ENCODE measurements at regions not wholly inside any gene's neighbourhood (a gene's known extent, or its start where the extent isn't known, plus 50 kb on each side); places are given as distances from the start of the nearest gene placed in this dataset.

- TF ChIP-seq TAF1 (IDR thresholded peaks at IDR 0.05; ENCODE audit: low read depth, low read length): no peak
- TF ChIP-seq SPI1 (IDR thresholded peaks at IDR 0.05; ENCODE audit: low read depth, low read length): no peak
- DNase-seq (ENCODE audit: insufficient read length, low spot score) (no peak), FAIRE-seq (no peak)
Measured at GRCh38 chr5:152205804-152206203, 199.3 kb downstream of the NMUR2 start.

DNA sequence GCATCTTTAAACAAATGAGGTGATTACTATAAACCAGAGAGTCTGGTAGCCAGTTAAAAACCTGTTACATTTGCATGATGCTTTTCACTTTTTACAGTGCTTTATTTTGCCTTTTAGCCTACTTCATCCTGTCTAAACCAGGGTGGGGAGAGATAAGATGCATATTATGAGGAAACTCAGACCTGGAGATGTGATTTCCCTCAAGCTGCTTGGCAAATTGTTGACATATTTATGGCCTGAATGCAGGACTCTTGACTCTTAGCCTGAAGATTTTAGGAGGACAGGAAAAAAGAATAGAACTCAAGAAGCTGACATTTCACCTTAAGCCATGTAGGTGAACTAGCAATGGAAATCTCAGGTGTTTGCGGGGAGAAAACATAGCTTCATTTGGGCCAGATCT is 202.8 kb downstream of the NMUR2 start:
- no peak for TF ChIP-seq TAF1 (IDR thresholded peaks at IDR 0.05; ENCODE audit: low read depth, low read length)
- no peak for TF ChIP-seq POU2F2 (IDR thresholded peaks at IDR 0.05; ENCODE audit: low read depth, low read length)
- TF ChIP-seq POLR2AphosphoS5 (IDR thresholded peaks at IDR 0.05; ENCODE audit: low read depth, low read length): no peak
- TF ChIP-seq PAX5 (IDR thresholded peaks at IDR 0.05; ENCODE audit: insufficient read depth, low read length, severe bottlenecking): no peak
- no peak for TF ChIP-seq POLR2A (IDR thresholded peaks at IDR 0.05; ENCODE audit: low read depth, low read length)
- no peak for TF ChIP-seq SPI1 (IDR thresholded peaks at IDR 0.05; ENCODE audit: low read depth, low read length)
- no peak for FAIRE-seq
- DNase-seq (ENCODE audit: insufficient read length, low spot score): no peak

DNA sequence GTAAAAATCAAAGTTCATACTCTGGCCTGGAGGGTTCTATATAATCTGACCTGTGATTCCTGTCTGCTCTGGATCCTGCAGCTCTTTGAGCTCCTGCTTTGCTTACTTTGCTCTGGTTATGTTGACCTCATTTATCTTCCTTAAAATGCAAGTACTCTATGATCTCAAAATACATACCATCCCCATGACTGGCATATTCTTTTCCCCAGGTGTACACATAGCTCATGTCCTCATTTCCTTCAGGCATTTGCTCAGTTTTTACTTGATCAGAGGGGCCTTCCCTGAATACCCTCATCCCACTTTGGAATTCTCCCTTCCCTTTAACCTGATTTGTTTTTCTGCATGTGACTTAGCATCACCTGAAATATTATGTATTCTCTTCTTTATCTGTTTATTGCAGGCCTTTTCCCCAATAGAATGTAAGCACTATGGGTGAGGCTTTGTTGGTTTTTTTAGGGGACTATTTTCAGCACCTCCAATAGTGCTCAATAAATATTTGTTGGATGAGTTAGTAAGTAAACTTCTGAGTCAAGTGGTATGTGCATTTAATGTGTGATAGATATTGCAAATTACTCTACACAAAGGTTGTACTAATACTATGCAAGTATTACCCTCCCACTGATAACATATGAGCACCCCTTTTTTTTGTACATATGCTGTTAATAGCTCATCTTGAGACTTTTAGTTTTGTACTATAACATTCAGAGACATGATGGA is 211.5 kb downstream of the NMUR2 start:
- FAIRE-seq (no peak), DNase-seq (ENCODE audit: insufficient read length, low spot score) (no peak)
- TF ChIP-seq TAF1 (IDR thresholded peaks at IDR 0.05; ENCODE audit: low read depth, low read length) (no peak), POU2F2 (IDR thresholded peaks at IDR 0.05; ENCODE audit: low read depth, low read length) (no peak), SPI1 (IDR thresholded peaks at IDR 0.05; ENCODE audit: low read depth, low read length) (no peak), PAX5 (IDR thresholded peaks at IDR 0.05; ENCODE audit: insufficient read depth, low read length, severe bottlenecking) (no peak), POLR2AphosphoS5 (IDR thresholded peaks at IDR 0.05; ENCODE audit: low read depth, low read length) (no peak), POLR2A (IDR thresholded peaks at IDR 0.05; ENCODE audit: low read depth, low read length) (no peak)

GRCh38 chr5:152188251-152188650 is 216.8 kb downstream of the NMUR2 start:
- FAIRE-seq (no peak), DNase-seq (ENCODE audit: insufficient read length, low spot score) (no peak)
- no peak for TF ChIP-seq TAF1 (IDR thresholded peaks at IDR 0.05; ENCODE audit: low read depth, low read length)
- no peak for TF ChIP-seq POU2F2 (IDR thresholded peaks at IDR 0.05; ENCODE audit: low read depth, low read length)
- TF ChIP-seq POLR2A (IDR thresholded peaks at IDR 0.05; ENCODE audit: low read depth, low read length): no peak

- no peak for TF ChIP-seq TAF1 (IDR thresholded peaks at IDR 0.05; ENCODE audit: low read depth, low read length)
- TF ChIP-seq POLR2A (IDR thresholded peaks at IDR 0.05; ENCODE audit: low read depth, low read length): no peak
- TF ChIP-seq PAX5 (IDR thresholded peaks at IDR 0.05; ENCODE audit: insufficient read depth, low read length, severe bottlenecking): no peak
- no peak for TF ChIP-seq SPI1 (IDR thresholded peaks at IDR 0.05; ENCODE audit: low read depth, low read length)
- no peak for TF ChIP-seq POLR2AphosphoS5 (IDR thresholded peaks at IDR 0.05; ENCODE audit: low read depth, low read length)
- no peak for TF ChIP-seq POU2F2 (IDR thresholded peaks at IDR 0.05; ENCODE audit: low read depth, low read length)
- no peak for FAIRE-seq
- DNase-seq (ENCODE audit: insufficient read length, low spot score): no peak
Measured at GRCh38 chr5:152187668-152188067, 217.4 kb downstream of the NMUR2 start.

GRCh38 chr5:152185547-152186245 is 219.4 kb downstream of the NMUR2 start:
- TF ChIP-seq POLR2AphosphoS5 (IDR thresholded peaks at IDR 0.05; ENCODE audit: low read depth, low read length) (no peak), TAF1 (IDR thresholded peaks at IDR 0.05; ENCODE audit: low read depth, low read length) (no peak), POU2F2 (IDR thresholded peaks at IDR 0.05; ENCODE audit: low read depth, low read length) (no peak), PAX5 (IDR thresholded peaks at IDR 0.05; ENCODE audit: insufficient read depth, low read length, severe bottlenecking) (no peak), POLR2A (IDR thresholded peaks at IDR 0.05; ENCODE audit: low read depth, low read length) (no peak), SPI1 (IDR thresholded peaks at IDR 0.05; ENCODE audit: low read depth, low read length) (no peak)
- FAIRE-seq: no peak
- DNase-seq (ENCODE audit: insufficient read length, low spot score): no peak

DNA sequence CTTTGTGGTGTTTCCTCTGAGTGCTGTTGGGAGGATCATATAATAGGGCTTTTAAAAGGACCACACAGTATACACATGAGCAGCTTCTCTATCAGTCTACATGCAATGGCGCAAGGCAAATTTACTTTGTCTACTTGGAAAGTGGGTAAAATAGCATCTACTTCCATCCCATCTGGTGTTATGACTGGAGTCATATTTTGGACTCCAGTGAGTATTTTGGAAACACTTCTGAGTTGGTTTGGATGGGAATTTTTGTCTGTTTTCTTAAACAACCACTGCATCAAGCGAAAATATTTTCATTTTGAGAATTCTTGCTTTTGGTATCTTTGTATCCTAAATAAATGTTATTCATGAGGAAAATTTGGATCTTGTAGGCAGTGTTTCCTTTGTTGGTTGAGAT is 220.8 kb downstream of the NMUR2 start:
- no peak for FAIRE-seq
- DNase-seq (ENCODE audit: insufficient read length, low spot score): no peak
- no peak for TF ChIP-seq POLR2AphosphoS5 (IDR thresholded peaks at IDR 0.05; ENCODE audit: low read depth, low read length)
- no peak for TF ChIP-seq SPI1 (IDR thresholded peaks at IDR 0.05; ENCODE audit: low read depth, low read length)
- TF ChIP-seq TAF1 (IDR thresholded peaks at IDR 0.05; ENCODE audit: low read depth, low read length): no peak
- no peak for TF ChIP-seq PAX5 (IDR thresholded peaks at IDR 0.05; ENCODE audit: insufficient read depth, low read length, severe bottlenecking)
- no peak for TF ChIP-seq POU2F2 (IDR thresholded peaks at IDR 0.05; ENCODE audit: low read depth, low read length)
- no peak for TF ChIP-seq POLR2A (IDR thresholded peaks at IDR 0.05; ENCODE audit: low read depth, low read length)

DNA sequence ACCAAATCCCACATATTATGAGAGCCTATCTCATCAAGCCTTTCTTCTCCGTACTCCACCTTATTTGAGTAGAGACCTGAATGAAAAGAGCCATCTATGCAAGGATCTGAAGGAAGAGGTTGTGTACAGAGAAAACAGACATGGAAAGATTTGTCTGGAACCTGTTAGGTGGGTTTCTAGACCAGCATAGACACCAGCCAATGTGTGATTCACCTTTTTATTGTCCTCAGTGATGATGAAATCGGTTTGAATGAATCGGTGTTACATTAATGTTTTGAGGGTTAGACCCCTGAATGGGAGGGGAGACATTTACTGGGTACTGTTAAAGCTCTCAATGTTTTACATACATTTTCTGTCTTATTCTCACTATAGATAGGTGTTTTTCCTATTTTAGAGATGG is 223.6 kb downstream of the NMUR2 start:
- TF ChIP-seq POLR2A (IDR thresholded peaks at IDR 0.05; ENCODE audit: low read depth, low read length) (no peak), POLR2AphosphoS5 (IDR thresholded peaks at IDR 0.05; ENCODE audit: low read depth, low read length) (no peak), SPI1 (IDR thresholded peaks at IDR 0.05; ENCODE audit: low read depth, low read length) (no peak), TAF1 (IDR thresholded peaks at IDR 0.05; ENCODE audit: low read depth, low read length) (no peak), PAX5 (IDR thresholded peaks at IDR 0.05; ENCODE audit: insufficient read depth, low read length, severe bottlenecking) (no peak), POU2F2 (IDR thresholded peaks at IDR 0.05; ENCODE audit: low read depth, low read length) (no peak)
- no peak for DNase-seq (ENCODE audit: insufficient read length, low spot score)
- FAIRE-seq: no peak

DNA sequence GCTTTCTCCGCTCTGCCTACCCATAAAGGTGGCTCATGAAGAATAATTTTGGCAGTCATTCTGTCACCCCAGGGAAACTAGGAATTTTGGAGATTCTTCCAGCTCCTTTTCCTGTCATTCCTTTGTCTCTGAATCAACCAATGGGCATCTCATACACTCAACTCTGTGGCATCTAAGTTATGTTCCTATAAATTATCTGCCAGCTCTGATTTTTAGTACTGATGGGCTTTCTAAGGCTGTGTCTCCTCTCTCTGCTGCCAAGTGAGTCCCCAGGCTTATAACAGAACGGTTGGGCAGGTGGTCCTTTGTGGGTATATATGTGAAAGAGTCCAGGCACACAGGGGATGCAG is 226.8 kb downstream of the NMUR2 start:
- no peak for TF ChIP-seq POLR2A (IDR thresholded peaks at IDR 0.05; ENCODE audit: low read depth, low read length)
- DNase-seq (ENCODE audit: insufficient read length, low spot score) (no peak), FAIRE-seq (no peak)

DNA sequence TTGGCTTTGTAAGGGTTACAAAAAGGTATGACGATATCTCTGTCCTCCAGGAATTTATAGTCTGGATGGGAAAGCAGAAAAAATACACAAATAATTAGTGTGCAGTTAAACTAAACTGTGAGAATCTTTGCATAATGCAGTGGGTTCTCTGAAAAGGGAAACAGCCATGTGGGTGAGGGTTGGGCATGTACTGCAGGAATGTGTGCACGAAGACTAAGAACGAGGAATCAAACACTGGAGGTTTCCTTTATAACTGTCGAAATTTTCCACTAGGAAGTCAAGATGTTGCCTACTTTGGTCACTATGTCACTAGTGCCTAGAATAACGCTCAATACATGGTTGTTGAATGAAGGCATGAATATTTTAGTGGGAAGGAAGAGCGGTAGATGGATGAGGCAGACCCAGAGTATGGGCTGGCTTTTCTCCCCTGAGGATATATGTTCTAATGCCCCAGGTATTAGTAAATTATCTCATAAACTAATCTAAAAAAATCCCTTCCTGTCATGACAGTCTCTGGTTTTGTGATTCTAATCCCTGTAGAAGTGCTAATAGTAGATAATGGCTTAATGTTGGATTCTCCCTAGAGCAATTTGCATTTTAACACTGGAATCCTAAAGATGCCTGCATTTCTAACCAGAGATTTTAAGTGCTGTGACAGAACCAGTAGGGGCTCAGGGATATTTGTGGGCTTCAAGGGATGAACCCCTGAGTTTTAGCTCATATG is 227.3 kb downstream of the NMUR2 start:
- no peak for DNase-seq (ENCODE audit: insufficient read length, low spot score)

More for the DNA sequence above, 227.3 kb downstream of the NMUR2 start:
- FAIRE-seq: no peak
- TF ChIP-seq PAX5 (IDR thresholded peaks at IDR 0.05; ENCODE audit: insufficient read depth, low read length, severe bottlenecking) (no peak), POU2F2 (IDR thresholded peaks at IDR 0.05; ENCODE audit: low read depth, low read length) (no peak), SPI1 (IDR thresholded peaks at IDR 0.05; ENCODE audit: low read depth, low read length) (no peak), POLR2A (IDR thresholded peaks at IDR 0.05; ENCODE audit: low read depth, low read length) (no peak)
